NOMO-1 (cell line): ENCODE measurements at regions not wholly inside any gene's neighbourhood (a gene's known extent, or its start where the extent isn't known, plus 50 kb on each side); places are given as distances from the start of the nearest gene placed in this dataset.
A peak's percentile ranks its signal among the peaks of the same experiment; 100 is the strongest.
"Not testable (repeated sequence)": the region's sequence is repeated elsewhere in the genome, so short reads cannot be mapped to it uniquely, and the experiment has no call there.

Experiments used
- DNase-seq, 2 experiments: peaks; one replicate each; lab custom pipeline; 2025; ENCODE audit not compliant: unreplicated experiment in 2 of 2; lab: John Stamatoyannopoulos, UW

DNA sequence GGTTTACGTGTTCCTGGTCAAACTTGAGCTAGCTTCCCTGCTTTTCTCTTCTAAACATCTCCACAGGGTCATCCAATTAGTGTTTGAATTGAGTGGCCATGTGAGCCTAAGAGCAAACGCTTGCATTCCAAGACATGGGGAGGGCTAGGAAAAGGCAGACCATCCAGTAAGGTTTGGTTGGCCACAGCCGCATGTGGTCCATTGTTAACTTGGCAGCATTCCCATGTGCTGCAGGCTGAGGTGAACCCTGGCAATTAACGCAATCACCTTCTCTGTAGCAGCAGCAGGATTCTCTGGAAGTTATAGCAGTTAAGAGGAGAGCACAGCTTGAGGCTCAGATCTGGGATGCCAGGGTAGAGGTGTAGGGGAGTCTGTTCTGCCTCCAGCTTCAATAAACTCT lies 502.2 kb upstream of the LMCD1 start:
- DNase-seq: no peak

GRCh38 chr3:8001307-8001706 lies 500.3 kb upstream of the LMCD1 start:
- no peak for DNase-seq

DNA sequence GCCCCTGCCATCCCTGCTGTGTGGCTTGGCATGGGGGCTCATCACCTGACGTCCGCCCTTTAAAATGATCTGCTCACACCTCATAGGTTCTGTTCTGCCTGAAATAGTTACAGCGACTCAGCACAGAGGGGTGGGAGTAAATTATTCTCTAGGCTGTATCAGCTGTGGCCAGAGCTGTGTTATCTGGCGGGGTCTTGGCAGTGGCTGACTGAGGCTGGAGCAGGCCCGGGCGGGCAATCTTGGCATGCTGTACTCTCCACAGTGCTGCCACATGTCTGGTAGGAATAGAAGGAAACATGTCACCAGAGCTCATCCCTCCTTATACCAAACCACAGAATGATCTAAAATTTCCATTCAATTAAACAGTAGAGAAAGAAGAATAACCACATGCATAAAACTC lies 499.9 kb upstream of the LMCD1 start:
- no peak for DNase-seq

- no peak for DNase-seq
Measured at GRCh38 chr3:8011902-8012301, 489.7 kb upstream of the LMCD1 start.

- no peak for DNase-seq
Measured at GRCh38 chr3:8020047-8020841, 481.4 kb upstream of the LMCD1 start.

- DNase-seq: no peak
Measured at GRCh38 chr3:8027954-8028353, 473.7 kb upstream of the LMCD1 start.

DNA sequence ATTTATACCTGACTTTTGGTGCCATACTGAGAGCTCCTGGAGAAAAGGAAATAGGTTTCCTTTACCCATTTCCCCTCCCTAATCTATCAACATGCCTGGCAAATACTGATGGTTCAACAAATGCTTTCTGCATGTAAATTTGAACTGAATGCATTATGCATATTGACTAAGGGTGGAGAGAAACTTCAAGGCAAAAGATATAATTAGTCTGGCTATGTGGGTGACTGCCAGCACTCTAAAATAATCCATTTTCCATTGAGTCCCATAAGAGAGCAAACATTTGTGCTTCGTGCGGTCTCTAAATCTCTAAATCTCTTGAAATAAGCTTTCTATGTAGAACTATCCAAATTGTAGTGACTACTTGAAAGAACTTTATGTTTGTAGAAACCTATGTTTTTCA lies 451.3 kb upstream of the LMCD1 start:
- DNase-seq: no peak

DNA sequence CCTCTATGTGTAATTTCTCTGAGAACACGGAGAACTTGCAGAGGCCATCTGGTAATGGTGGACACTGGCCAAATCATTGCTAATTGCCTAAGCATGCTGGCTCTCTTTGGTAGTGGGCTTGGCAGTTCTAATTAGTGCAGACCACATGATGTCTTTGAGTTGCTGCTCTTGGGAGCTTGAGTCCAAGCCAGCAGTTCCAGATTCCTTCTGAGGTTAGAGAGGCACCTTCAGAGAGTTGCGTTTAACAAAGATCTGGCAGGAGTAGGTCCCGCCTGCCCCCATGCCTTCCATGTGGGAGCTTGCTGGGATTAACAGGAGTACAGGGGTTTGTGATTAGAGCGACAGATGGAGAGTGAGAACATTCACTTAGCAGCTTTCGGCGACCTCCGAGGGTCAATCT lies 449.0 kb upstream of the LMCD1 start:
- DNase-seq: no peak

DNA sequence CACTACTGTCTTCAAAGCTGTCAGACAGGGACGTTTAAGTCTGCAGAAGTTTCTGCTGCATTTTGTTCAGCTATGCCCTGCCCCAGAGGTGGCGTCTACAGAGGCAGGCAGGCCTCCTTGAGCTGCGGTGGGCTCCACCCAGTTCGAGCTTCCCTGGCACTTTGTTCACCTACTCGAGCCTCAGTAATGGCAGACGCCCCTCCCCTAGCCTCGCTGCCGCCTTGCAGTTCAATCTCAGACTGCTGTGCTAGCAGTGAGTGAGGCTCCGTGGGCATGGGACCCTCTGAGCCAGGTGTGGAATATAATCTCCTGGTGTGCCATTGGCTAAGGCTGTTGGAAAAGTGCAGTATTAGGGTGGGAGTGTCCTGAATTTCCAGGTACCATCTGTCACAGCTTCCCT lies 433.5 kb upstream of the LMCD1 start:
- not testable (repeated sequence) for DNase-seq

DNA sequence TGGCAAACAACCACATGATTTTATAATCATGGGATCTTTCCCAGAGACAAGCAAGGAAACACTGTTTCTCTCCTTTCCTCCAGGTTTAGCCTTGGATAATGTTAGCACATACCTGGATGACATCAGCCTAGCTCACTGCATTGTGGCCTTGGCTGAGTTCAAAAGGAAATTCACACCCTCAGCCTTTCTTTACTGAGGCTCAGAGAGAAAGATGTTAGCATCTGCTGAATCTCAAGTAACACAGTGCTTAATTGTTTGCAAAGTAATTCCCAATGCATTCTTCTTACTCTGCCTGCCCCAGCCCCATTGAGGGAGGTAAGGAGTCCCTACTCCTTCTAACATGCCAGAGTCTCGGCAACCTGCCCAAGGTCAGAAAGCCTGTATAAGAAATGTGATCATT lies 432.2 kb upstream of the LMCD1 start:
- DNase-seq: no peak

GRCh38 chr3:8070011-8070410 lies 431.6 kb upstream of the LMCD1 start:
- no peak for DNase-seq

GRCh38 chr3:8074740-8075139 lies 426.9 kb upstream of the LMCD1 start:
- DNase-seq: not testable (repeated sequence)

GRCh38 chr3:8077126-8077525 lies 424.5 kb upstream of the LMCD1 start:
- DNase-seq: no peak

- DNase-seq: no peak
Measured at GRCh38 chr3:8080464-8080863, 421.2 kb upstream of the LMCD1 start.

- no peak for DNase-seq
Measured at GRCh38 chr3:8085498-8085897, 416.1 kb upstream of the LMCD1 start.

DNA sequence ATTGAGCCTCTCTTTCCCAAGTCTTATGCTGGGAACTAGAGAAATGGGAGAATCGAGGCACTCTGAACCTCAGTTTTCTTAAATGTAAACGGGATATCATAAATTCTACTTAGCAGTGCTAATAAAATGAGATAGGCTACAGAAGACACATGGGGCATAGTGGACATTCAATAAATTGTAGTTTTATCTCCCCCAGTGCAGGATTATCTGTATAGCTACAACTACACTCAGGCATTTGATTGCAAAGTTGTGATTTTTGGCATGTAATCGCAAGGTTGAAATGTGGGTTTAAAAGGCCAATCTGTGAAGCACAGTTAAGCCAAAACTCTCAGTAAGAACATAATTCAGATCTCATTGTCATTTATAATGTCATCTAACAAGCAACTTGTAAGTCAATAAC lies 413.7 kb upstream of the LMCD1 start:
- DNase-seq: no peak

GRCh38 chr3:8094415-8094814 lies 407.2 kb upstream of the LMCD1 start:
- DNase-seq: peak in 1 of 2 experiments; percentile 17

- no peak for DNase-seq
Measured at GRCh38 chr3:8095724-8096123, 405.9 kb upstream of the LMCD1 start.

GRCh38 chr3:8097690-8098089 lies 403.9 kb upstream of the LMCD1 start:
- no peak for DNase-seq

DNA sequence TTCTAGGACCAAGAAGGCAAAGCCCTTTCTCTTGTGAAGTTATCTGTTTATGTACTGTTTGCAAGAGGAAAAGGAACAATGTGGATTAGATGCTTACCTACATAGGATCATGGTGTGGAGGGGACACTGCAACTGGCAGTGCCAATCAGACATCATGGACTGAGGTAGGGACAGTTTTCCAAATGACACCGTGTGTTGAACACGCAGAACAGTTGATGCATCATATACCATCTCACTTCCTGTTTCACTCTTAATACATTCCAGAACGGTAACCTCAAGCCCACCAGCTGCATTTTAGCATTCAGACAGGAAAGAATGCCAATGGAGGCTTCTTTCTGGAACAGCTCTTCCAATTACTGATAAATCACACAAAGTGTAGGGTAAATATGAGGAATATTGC lies 397.7 kb upstream of the LMCD1 start:
- no peak for DNase-seq

DNA sequence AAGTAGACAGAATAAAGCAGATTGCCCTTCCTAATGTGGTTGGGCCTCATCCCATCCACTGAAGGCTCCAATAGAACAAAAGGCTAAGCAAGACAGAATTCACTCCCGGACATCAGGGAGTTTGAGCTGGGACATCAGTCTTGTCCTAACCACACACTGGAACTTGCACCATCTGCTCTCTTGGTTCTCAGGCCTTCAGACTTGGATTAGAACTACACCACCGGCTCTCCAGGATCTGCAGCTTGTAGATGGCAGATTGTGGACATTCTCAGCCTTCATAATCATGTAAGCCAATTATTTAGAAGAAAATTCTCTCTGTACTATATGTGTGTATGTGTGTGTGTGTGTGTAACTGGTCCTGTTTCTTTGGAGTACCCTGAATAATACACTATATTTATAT lies 394.7 kb upstream of the LMCD1 start:
- no peak for DNase-seq

DNA sequence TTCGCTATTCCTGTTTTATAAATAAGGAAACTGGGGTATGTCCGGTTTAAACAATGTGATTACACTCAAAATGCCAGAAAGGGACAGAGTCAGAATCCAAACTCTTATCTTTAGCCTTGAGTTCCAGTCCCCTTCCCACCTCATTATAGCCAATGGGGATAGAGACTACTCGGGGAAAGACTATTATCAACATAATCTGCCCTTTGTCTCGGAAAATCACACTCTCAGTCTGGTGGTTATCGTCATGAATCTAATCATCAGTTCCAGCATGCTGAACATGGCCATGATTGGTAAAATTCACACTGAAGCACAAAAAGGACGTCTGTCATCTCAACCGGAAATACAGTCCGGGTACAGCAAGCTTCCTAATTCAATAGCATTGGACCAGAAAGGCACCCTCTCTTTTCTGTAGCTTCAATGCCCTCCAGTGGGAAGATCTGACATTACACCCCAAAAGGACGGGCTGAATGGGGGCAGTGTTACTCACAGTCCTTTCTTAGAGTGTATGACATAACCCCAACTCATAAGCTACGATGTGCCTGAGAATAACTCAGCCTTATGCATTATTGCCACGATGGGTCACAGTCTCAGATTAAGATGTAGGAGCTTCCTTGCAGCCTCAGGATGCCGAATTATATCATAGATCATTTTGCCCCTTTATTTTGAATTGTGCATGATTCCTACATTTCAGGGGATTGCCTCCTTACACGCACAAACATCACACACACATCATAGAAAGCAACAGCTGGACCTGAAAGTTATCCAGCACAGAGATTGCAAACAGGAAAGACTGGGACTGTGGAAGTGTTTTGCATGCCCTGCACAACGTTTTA lies 390.4 kb upstream of the LMCD1 start:
- peak in 1 of 2 experiments; percentile 38 for DNase-seq
